ENCODE measurements at regions not wholly inside any gene's neighbourhood (a gene's known extent, or its start where the extent isn't known, plus 50 kb on each side); places are given as distances from the start of the nearest gene placed in this dataset.

GRCh38 chr17:71173991-71174390, 946.8 kb upstream of the SOX9 start:
- H3K36me3 ChIP-seq (replicated peaks in 1 of 2; ENCODE audit: control extremely low read depth in 1 of 2, control insufficient read depth in 1 of 2, extremely low read depth in 1 of 2, insufficient read depth in 2 of 2, low read length in 1 of 2): no peaks in the 10 kb centered on the region
- H3K27me3 ChIP-seq (replicated peaks in 1 of 4; ENCODE audit: control extremely low read depth in 1 of 4, control insufficient read depth in 3 of 4, insufficient read depth in 4 of 4, low read length in 3 of 4): no peaks in the 10 kb centered on the region
- ChIA-PET CTCF (no interaction called here), POLR2A (no interaction called here)
- H3K4me1 ChIP-seq (ENCODE audit: control insufficient read depth in 2 of 2, insufficient read depth in 2 of 2, low read length in 2 of 2): no peaks in the 10 kb centered on the region
- intact Hi-C loops (cut with micrococcal nuclease): no loop called here
- TF ChIP-seq EZH2 (IDR thresholded peaks at IDR 0.05; ENCODE audit: borderline replicate concordance, insufficient read depth, low read depth, low read length, poor library complexity, severe bottlenecking): no peak
- TF ChIP-seq, protein P1, sequence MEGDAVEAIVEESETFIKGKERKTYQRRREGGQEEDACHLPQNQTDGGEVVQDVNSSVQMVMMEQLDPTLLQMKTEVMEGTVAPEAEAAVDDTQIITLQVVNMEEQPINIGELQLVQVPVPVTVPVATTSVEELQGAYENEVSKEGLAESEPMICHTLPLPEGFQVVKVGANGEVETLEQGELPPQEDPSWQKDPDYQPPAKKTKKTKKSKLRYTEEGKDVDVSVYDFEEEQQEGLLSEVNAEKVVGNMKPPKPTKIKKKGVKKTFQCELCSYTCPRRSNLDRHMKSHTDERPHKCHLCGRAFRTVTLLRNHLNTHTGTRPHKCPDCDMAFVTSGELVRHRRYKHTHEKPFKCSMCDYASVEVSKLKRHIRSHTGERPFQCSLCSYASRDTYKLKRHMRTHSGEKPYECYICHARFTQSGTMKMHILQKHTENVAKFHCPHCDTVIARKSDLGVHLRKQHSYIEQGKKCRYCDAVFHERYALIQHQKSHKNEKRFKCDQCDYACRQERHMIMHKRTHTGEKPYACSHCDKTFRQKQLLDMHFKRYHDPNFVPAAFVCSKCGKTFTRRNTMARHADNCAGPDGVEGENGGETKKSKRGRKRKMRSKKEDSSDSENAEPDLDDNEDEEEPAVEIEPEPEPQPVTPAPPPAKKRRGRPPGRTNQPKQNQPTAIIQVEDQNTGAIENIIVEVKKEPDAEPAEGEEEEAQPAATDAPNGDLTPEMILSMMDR (IDR thresholded peaks at IDR 0.05): no peak
- no peak overlapping the region for H3K9ac ChIP-seq (ENCODE audit: low read length)
- peaks cover 0 to 2% (median 0%) of the 10 kb centered on the region in 3 donors for H3K9me3 ChIP-seq (ENCODE audit: control extremely low read depth in 1 of 3, control insufficient read depth in 2 of 3, insufficient read depth in 1 of 3, low read length in 2 of 3)
- Mint-ChIP-seq H3K27me3 (no peaks in the 10 kb centered on the region), H3K9me3 (ENCODE audit: insufficient read depth) (peaks cover 2% of the 10 kb centered on the region), H3K4me3 (no peak overlapping the region), H3K27ac (no peak overlapping the region), H3K4me1 (no peaks in the 10 kb centered on the region)
- no peaks in the 10 kb centered on the region for H3K79me2 ChIP-seq (ENCODE audit: control insufficient read depth, insufficient read depth, low read length)
- H2AFZ ChIP-seq (ENCODE audit: insufficient read depth, low read depth, low read length, poor library complexity, severe bottlenecking): no peak overlapping the region
- no peaks in the 10 kb centered on the region for H4K20me1 ChIP-seq (ENCODE audit: control insufficient read depth, insufficient read depth, low read length, poor library complexity, severe bottlenecking)
- no peak overlapping the region for H3K27ac ChIP-seq (ENCODE audit: low read length in 2 of 2)
- DNase-seq (no peak), ATAC-seq (ENCODE audit: low read depth) (no peak)
- H3K4me3 ChIP-seq (ENCODE audit: control extremely low read depth in 1 of 5, extremely low read depth in 1 of 5, insufficient read depth in 1 of 5, low read depth in 2 of 5, low read length in 4 of 5): no peak overlapping the region
- no CpG with 5 or more reads among the region's 3 CpGs for WGBS (ENCODE audit: insufficient coverage)
- H3K4me2 ChIP-seq (replicated peaks; ENCODE audit: low read depth, low read length, poor library complexity, severe bottlenecking): no peak overlapping the region

GRCh38 chr17:71176331-71176730, 944.5 kb upstream of the SOX9 start:
- WGBS (ENCODE audit: insufficient coverage): no CpG with 5 or more reads among the region's 1 CpG
- Histone ChIP-seq H4K20me1 (ENCODE audit: control insufficient read depth, insufficient read depth, low read length, poor library complexity, severe bottlenecking) (no peaks in the 10 kb centered on the region), H2AFZ (ENCODE audit: insufficient read depth, low read depth, low read length, poor library complexity, severe bottlenecking) (no peak overlapping the region), H3K4me1 (ENCODE audit: control insufficient read depth in 2 of 2, insufficient read depth in 2 of 2, low read length in 2 of 2) (no peaks in the 10 kb centered on the region), H3K27ac (ENCODE audit: low read length in 2 of 2) (no peak overlapping the region), H3K36me3 (replicated peaks in 1 of 2; ENCODE audit: control extremely low read depth in 1 of 2, control insufficient read depth in 1 of 2, extremely low read depth in 1 of 2, insufficient read depth in 2 of 2, low read length in 1 of 2) (no peaks in the 10 kb centered on the region), H3K79me2 (ENCODE audit: control insufficient read depth, insufficient read depth, low read length) (no peaks in the 10 kb centered on the region), H3K4me2 (replicated peaks; ENCODE audit: low read depth, low read length, poor library complexity, severe bottlenecking) (no peak overlapping the region), H3K4me3 (ENCODE audit: control extremely low read depth in 1 of 5, extremely low read depth in 1 of 5, insufficient read depth in 1 of 5, low read depth in 2 of 5, low read length in 4 of 5) (no peak overlapping the region), H3K27me3 (replicated peaks in 1 of 4; ENCODE audit: control extremely low read depth in 1 of 4, control insufficient read depth in 3 of 4, insufficient read depth in 4 of 4, low read length in 3 of 4) (no peaks in the 10 kb centered on the region), H3K9me3 (ENCODE audit: control extremely low read depth in 1 of 3, control insufficient read depth in 2 of 3, insufficient read depth in 1 of 3, low read length in 2 of 3) (peaks cover 0 to 2% (median 0%) of the 10 kb centered on the region in 3 donors), H3K9ac (ENCODE audit: low read length) (no peak overlapping the region)
- intact Hi-C loops (cut with micrococcal nuclease): no loop called here
- Mint-ChIP-seq H3K4me1 (no peaks in the 10 kb centered on the region), H3K4me3 (no peak overlapping the region), H3K27me3 (no peaks in the 10 kb centered on the region), H3K27ac (no peak overlapping the region), H3K9me3 (ENCODE audit: insufficient read depth) (peaks cover 2% of the 10 kb centered on the region)
- ATAC-seq (ENCODE audit: low read depth): no peak
- ChIA-PET POLR2A (no interaction called here), CTCF (no interaction called here)
- DNase-seq: no peak
- TF ChIP-seq EZH2 (IDR thresholded peaks at IDR 0.05; ENCODE audit: borderline replicate concordance, insufficient read depth, low read depth, low read length, poor library complexity, severe bottlenecking): no peak
- TF ChIP-seq, protein P1 (IDR thresholded peaks at IDR 0.05): no peak

Measured in B cell (primary cell).